ENCODE measurements at regions not wholly inside any gene's neighbourhood (a gene's known extent, or its start where the extent isn't known, plus 50 kb on each side); places are given as distances from the start of the nearest gene placed in this dataset.

DNA sequence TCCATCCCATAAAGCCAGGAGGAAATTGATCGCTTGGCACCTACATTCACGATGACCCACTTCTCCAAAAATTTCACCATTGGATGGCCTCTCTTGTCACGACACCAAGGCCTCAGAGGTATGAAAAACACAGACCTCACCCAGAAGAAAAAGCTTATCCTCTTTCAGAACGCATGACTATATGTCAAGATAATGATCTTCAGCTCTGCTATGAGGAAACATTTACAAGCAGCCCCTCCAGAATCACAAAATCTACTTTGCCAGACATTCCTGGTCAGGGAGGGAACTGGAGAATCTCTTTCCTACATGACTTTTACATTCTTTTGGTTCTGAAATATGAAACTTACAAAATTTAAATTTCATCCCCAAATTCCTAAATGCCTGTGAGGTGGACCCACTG, 122.7 kb downstream of the WNT5A start:
- no peak overlapping the region for H3K4me2 ChIP-seq (ENCODE audit: low read length)
- no peak overlapping the region for H3K4me3 ChIP-seq (ENCODE audit: low read depth, low read length, poor library complexity, severe bottlenecking)
- no peaks in the 10 kb centered on the region for H3K9me2 ChIP-seq (ENCODE audit: low read depth, low read length)
- H3K36me3 ChIP-seq (ENCODE audit: insufficient read depth, low read length) = no peaks in the 10 kb centered on the region
- H3F3A ChIP-seq (ENCODE audit: insufficient read depth, low read length) = no peaks in the 10 kb centered on the region
- no peak overlapping the region for H3K9ac ChIP-seq (ENCODE audit: low read length)
- H4K20me1 ChIP-seq (ENCODE audit: insufficient read depth, low read length) = no peaks in the 10 kb centered on the region
- no peak overlapping the region for H3K27ac ChIP-seq (ENCODE audit: low read depth, low read length, poor library complexity, severe bottlenecking)
- H3K9me3 ChIP-seq (ENCODE audit: low read length) = no peaks in the 10 kb centered on the region
- no peak overlapping the region for H2AFZ ChIP-seq (ENCODE audit: low read length)
- H3K79me2 ChIP-seq (ENCODE audit: insufficient read depth, low read length) = no peaks in the 10 kb centered on the region
- TF ChIP-seq EZH2 (IDR thresholded peaks at IDR 0.05; ENCODE audit: borderline replicate concordance, low read length) = no peak
- TF ChIP-seq, protein P1, sequence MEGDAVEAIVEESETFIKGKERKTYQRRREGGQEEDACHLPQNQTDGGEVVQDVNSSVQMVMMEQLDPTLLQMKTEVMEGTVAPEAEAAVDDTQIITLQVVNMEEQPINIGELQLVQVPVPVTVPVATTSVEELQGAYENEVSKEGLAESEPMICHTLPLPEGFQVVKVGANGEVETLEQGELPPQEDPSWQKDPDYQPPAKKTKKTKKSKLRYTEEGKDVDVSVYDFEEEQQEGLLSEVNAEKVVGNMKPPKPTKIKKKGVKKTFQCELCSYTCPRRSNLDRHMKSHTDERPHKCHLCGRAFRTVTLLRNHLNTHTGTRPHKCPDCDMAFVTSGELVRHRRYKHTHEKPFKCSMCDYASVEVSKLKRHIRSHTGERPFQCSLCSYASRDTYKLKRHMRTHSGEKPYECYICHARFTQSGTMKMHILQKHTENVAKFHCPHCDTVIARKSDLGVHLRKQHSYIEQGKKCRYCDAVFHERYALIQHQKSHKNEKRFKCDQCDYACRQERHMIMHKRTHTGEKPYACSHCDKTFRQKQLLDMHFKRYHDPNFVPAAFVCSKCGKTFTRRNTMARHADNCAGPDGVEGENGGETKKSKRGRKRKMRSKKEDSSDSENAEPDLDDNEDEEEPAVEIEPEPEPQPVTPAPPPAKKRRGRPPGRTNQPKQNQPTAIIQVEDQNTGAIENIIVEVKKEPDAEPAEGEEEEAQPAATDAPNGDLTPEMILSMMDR (IDR thresholded peaks at IDR 0.05; ENCODE audit: low read length) = no peak
- no peaks in the 10 kb centered on the region for H3K4me1 ChIP-seq (ENCODE audit: insufficient read depth, low read length, severe bottlenecking)
- no peaks in the 10 kb centered on the region for H3K27me3 ChIP-seq (ENCODE audit: insufficient read depth, low read length)

DNA sequence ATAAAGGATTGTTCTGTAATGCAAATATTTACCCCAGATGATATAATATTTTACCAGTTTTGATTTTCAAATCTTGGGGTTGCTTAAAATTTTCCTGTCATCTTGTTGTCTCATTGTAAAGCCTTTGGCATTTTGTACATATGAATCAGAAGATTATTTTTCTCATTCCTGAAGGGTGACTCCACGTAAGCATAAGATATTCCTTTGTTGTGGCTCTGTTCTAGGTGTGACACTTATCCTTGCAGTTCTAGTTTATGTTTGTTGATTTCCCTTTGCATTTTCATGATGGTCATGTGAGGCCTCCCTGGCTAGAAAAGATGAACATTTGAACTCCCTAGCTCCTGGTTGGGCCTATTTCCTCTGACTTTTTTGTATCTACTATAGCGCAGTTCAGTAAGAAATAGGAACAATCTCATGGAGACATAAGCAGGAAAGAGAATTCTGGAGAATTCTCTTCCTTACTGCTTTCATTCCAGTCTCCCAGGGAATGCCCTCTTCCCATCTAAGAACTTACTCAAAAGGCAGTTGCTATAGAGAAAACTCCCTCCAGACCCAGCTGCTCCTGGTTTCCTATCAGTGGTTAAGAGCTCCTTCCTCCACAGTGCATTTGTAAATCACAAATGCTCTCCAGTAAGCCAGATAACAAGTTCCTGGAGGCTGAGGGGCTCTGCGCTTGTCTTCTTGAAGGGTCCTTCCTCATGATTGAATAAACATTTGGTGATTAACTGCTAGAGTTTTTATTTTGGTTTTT, 124.7 kb downstream of the WNT5A start:
- Histone ChIP-seq H3K4me1 (ENCODE audit: insufficient read depth, low read length, severe bottlenecking) (no peaks in the 10 kb centered on the region), H3K79me2 (ENCODE audit: insufficient read depth, low read length) (no peaks in the 10 kb centered on the region), H3K4me3 (ENCODE audit: low read depth, low read length, poor library complexity, severe bottlenecking) (no peak overlapping the region), H3K27ac (ENCODE audit: low read depth, low read length, poor library complexity, severe bottlenecking) (no peak overlapping the region), H3K27me3 (ENCODE audit: insufficient read depth, low read length) (no peaks in the 10 kb centered on the region), H3K9ac (ENCODE audit: low read length) (no peak overlapping the region), H4K20me1 (ENCODE audit: insufficient read depth, low read length) (no peaks in the 10 kb centered on the region), H3K4me2 (ENCODE audit: low read length) (no peak overlapping the region), H3K9me2 (ENCODE audit: low read depth, low read length) (no peaks in the 10 kb centered on the region), H3K36me3 (ENCODE audit: insufficient read depth, low read length) (no peaks in the 10 kb centered on the region), H3F3A (ENCODE audit: insufficient read depth, low read length) (no peaks in the 10 kb centered on the region), H2AFZ (ENCODE audit: low read length) (no peak overlapping the region), H3K9me3 (ENCODE audit: low read length) (no peaks in the 10 kb centered on the region)
- TF ChIP-seq, protein P1 (IDR thresholded peaks at IDR 0.05; ENCODE audit: low read length) = no peak
- TF ChIP-seq EZH2 (IDR thresholded peaks at IDR 0.05; ENCODE audit: borderline replicate concordance, low read length) = no peak

DNA sequence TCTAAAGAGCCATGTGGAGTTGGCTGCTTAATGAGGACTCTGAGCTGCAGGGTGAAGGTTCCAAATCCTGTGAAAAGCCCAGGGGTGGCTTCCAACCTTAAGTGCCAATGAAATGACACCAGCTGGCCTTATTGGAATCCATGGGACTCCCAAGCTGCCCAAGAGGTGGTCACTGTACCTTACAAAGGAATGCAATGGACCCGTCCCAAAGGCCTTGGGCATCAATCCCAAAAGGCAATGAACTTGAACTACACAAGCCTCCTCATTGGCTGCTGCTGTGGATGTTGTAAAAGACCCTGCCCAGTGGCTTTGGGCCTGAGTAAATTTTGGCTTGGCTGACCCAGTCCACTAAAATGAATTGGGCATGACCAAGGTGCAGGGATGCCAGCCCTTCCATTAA, 129.3 kb downstream of the WNT5A start:
- H3K27me3 ChIP-seq (ENCODE audit: insufficient read depth, low read length) = no peaks in the 10 kb centered on the region
- H3K36me3 ChIP-seq (ENCODE audit: insufficient read depth, low read length) = no peaks in the 10 kb centered on the region
- H4K20me1 ChIP-seq (ENCODE audit: insufficient read depth, low read length) = no peaks in the 10 kb centered on the region
- H3K4me1 ChIP-seq (ENCODE audit: insufficient read depth, low read length, severe bottlenecking) = no peaks in the 10 kb centered on the region
- no peak overlapping the region for H3K9ac ChIP-seq (ENCODE audit: low read length)
- no peaks in the 10 kb centered on the region for H3K79me2 ChIP-seq (ENCODE audit: insufficient read depth, low read length)
- H3K9me3 ChIP-seq (ENCODE audit: low read length) = no peaks in the 10 kb centered on the region
- no peak overlapping the region for H3K27ac ChIP-seq (ENCODE audit: low read depth, low read length, poor library complexity, severe bottlenecking)
- no peaks in the 10 kb centered on the region for H3K9me2 ChIP-seq (ENCODE audit: low read depth, low read length)
- H3K4me3 ChIP-seq (ENCODE audit: low read depth, low read length, poor library complexity, severe bottlenecking) = no peak overlapping the region
- no peak overlapping the region for H3K4me2 ChIP-seq (ENCODE audit: low read length)
- no peak overlapping the region for H2AFZ ChIP-seq (ENCODE audit: low read length)
- TF ChIP-seq, protein P1 (IDR thresholded peaks at IDR 0.05; ENCODE audit: low read length) = no peak
- no peak for TF ChIP-seq EZH2 (IDR thresholded peaks at IDR 0.05; ENCODE audit: borderline replicate concordance, low read length)
- no peaks in the 10 kb centered on the region for H3F3A ChIP-seq (ENCODE audit: insufficient read depth, low read length)

All from OCI-LY1 (cell line).